Endodermal cell (in vitro differentiated cells): ENCODE measurements at regions not wholly inside any gene's neighbourhood (a gene's known extent, or its start where the extent isn't known, plus 50 kb on each side); places are given as distances from the start of the nearest gene placed in this dataset.

Source experiments
- DNase-seq: peaks from one replicate; pipeline ENCODE4 v3.0.0-alpha.2; 2017
- H3K27ac ChIP-seq: 2 replicates; pipeline ENCODE4 v1.5.1; 2013; ENCODE audit warnings: mild to moderate bottlenecking, low read depth, low read length, moderate library complexity
- H3K27me3 ChIP-seq: 2 replicates; pipeline ENCODE4 v1.6.1; 2013; ENCODE audit warnings: mild to moderate bottlenecking, low read length, moderate library complexity; ENCODE audit not compliant: insufficient read depth, control insufficient read depth, poor library complexity, severe bottlenecking
- H3K36me3 ChIP-seq: 2 replicates; pipeline ENCODE4 v1.7.0; 2013; ENCODE audit warnings: mild to moderate bottlenecking, low read length, moderate library complexity; ENCODE audit not compliant: control insufficient read depth, insufficient read depth
- H3K4me1 ChIP-seq: one replicate; pipeline ENCODE4 v1.7.0; 2013; ENCODE audit warnings: low read length; ENCODE audit not compliant: control insufficient read depth, insufficient read depth
- H3K4me3 ChIP-seq: 2 replicates; pipeline ENCODE4 v1.5.1; 2013; ENCODE audit warnings: mild to moderate bottlenecking, low read length, moderate library complexity
- H3K9ac ChIP-seq: 2 replicates; pipeline ENCODE4 v1.6.1; 2013; ENCODE audit warnings: mild to moderate bottlenecking, low read length, moderate library complexity; ENCODE audit not compliant: poor library complexity, severe bottlenecking; ENCODE audit errors: extremely low read depth
- H3K9me3 ChIP-seq: 2 replicates; pipeline ENCODE4 v1.6.1; 2013; ENCODE audit warnings: mild to moderate bottlenecking, low read length, moderate library complexity; ENCODE audit not compliant: control insufficient read depth
- H3K27ac Mint-ChIP-seq: 2 replicates; pipeline ENCODE4 v1.8.0; 2020; ENCODE audit warnings: mixed read lengths
- H3K27me3 Mint-ChIP-seq: 2 replicates; pipeline ENCODE4 v1.8.0; 2021; ENCODE audit warnings: mild to moderate bottlenecking, mixed read lengths; ENCODE audit not compliant: insufficient read depth
- H3K36me3 Mint-ChIP-seq: 2 replicates; pipeline ENCODE4 v1.8.0; 2020; ENCODE audit warnings: low read depth, mixed read lengths
- H3K4me1 Mint-ChIP-seq: 2 replicates; pipeline ENCODE4 v1.8.0; 2020; ENCODE audit warnings: mixed read lengths
- H3K4me3 Mint-ChIP-seq: 2 replicates; pipeline ENCODE4 v1.8.0; 2020; ENCODE audit warnings: mild to moderate bottlenecking, moderate library complexity, mixed read lengths
- H3K9me3 Mint-ChIP-seq: 2 replicates; pipeline ENCODE4 v1.8.0; 2020; ENCODE audit warnings: mild to moderate bottlenecking, mixed read lengths
- WGBS, 2 experiments: methylation state at CpG; one replicate each; pipeline versions ENCODE4 v1.1.5 to v1.1.7; 2013; ENCODE audit warnings: missing lambda C conversion rate in 2 of 2, mixed read lengths in 1 of 2; ENCODE audit not compliant: insufficient coverage in 1 of 2, insufficient read length in 1 of 2; 5-methylcytosine and 5-hydroxymethylcytosine counted together
- TF ChIP-seq, protein P1 (sequence below): fragments of 200-600 bp; sonication (generic); conservative IDR thresholded peaks from 2 replicates; pipeline ENCODE4 v1.5.0; 2021; ENCODE audit warnings: antibody characterized with exemption, mild to moderate bottlenecking

DNA sequence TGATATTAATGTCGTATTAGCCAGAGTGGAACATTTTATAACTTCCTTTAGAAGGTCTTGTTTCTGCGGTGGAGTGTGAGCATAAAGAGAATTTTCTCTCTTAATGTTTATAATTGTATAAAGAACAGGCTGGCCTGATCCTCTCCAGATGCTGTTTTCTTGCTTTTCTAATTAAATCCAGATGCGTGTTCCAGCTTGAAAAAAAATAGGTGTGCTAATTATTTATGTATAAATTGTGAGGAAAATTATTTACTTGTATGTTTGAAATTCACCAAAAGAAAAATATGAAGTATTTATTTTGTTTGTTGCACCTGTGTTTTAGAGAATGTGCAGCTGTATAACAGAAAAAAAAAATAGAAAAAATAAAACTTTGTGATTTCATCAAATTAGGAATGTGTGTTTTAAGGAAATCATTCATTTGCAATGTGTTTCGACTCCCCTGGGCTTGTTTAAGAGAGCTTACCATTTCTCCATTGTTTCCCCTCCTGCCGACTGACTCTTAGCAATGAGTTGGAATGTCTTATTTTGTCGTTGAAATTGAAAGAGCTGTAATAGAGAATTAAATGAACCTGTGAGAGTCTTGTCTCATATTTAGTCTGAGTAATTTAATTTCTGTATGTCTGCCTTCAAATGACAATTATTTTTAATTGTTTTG, 220.1 kb upstream of the NXPH2 start:
- Histone ChIP-seq H3K9me3 (no peaks in the 10 kb centered on the region), H3K9ac (no peak overlapping the region), H3K4me1 (no peaks in the 10 kb centered on the region), H3K27ac (no peak overlapping the region), H3K27me3 (no peaks in the 10 kb centered on the region), H3K36me3 (no peaks in the 10 kb centered on the region), H3K4me3 (no peak overlapping the region)
- 81 to 82% methylated on average over 2 to 6 of the region's 6 CpGs for WGBS, 2 experiments
- TF ChIP-seq, protein P1, sequence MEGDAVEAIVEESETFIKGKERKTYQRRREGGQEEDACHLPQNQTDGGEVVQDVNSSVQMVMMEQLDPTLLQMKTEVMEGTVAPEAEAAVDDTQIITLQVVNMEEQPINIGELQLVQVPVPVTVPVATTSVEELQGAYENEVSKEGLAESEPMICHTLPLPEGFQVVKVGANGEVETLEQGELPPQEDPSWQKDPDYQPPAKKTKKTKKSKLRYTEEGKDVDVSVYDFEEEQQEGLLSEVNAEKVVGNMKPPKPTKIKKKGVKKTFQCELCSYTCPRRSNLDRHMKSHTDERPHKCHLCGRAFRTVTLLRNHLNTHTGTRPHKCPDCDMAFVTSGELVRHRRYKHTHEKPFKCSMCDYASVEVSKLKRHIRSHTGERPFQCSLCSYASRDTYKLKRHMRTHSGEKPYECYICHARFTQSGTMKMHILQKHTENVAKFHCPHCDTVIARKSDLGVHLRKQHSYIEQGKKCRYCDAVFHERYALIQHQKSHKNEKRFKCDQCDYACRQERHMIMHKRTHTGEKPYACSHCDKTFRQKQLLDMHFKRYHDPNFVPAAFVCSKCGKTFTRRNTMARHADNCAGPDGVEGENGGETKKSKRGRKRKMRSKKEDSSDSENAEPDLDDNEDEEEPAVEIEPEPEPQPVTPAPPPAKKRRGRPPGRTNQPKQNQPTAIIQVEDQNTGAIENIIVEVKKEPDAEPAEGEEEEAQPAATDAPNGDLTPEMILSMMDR, result no peak
- Mint-ChIP-seq H3K27ac (no peak overlapping the region), H3K27me3 (no peaks in the 10 kb centered on the region), H3K36me3 (no peaks in the 10 kb centered on the region), H3K4me3 (no peak overlapping the region), H3K9me3 (no peaks in the 10 kb centered on the region), H3K4me1 (no peaks in the 10 kb centered on the region)
- DNase-seq, result no peak

DNA sequence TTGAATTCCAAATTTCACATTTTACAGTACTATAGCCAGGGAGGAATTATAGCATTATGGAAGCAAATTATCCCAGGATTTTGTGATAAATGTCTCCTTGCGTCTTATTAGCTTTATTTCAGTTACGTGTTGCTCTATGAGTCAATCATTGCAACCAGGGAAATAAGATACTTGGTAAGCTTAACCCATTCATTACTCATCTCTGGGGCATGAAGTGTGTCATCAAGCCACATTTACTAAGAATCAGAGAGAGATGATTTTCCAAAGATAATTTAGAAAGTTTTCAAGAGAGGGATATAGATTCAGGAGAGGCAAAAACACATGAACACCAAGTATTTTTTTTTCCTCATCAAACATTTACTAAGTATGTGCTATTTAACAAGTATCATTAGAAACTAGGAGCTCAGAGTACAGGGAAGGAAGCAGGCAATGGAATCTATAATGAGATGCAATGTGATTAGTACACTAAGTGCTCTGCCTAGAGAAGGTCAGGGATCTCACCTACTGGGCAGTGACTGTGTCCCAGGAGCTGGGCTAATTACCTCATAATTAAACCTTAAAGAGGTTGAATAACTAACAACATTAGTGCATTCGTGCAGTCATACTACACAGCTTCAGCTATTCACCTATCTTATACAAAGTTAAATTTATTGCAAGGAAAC, 217.8 kb upstream of the NXPH2 start:
- H3K4me3 Mint-ChIP-seq, result no peak overlapping the region
- Histone ChIP-seq H3K4me3 (no peak overlapping the region), H3K9ac (no peak overlapping the region), H3K27ac (no peak overlapping the region), H3K9me3 (no peaks in the 10 kb centered on the region), H3K36me3 (no peaks in the 10 kb centered on the region), H3K4me1 (no peaks in the 10 kb centered on the region), H3K27me3 (no peaks in the 10 kb centered on the region)
- TF ChIP-seq, protein P1, result no peak
- WGBS, 2 experiments, result 97 to 100% methylated on average over 2 to 3 of the region's 3 CpGs
- no peak for DNase-seq
- no peak overlapping the region for H3K27ac Mint-ChIP-seq
- no peaks in the 10 kb centered on the region for H3K27me3 Mint-ChIP-seq
- no peaks in the 10 kb centered on the region for H3K36me3 Mint-ChIP-seq
- H3K4me1 Mint-ChIP-seq, result no peaks in the 10 kb centered on the region
- H3K9me3 Mint-ChIP-seq, result no peaks in the 10 kb centered on the region

DNA sequence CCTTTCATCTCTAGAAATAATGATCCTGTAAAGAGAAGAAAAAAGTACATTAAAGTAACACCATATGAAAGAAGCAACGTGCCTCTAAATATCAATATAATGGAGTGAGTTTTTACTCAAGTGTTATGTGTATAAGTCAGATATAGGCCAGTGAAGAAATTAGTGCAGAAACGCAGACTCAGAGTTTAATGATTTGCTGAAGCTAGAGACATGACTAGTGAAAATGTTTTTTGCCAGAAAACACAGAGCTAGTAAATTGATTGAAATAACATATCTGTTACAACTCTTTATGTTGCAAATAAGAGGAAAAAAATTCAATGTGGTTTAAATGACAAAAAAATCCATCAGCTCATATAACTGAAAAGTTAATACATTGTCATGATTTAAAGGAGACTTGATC, 217.2 kb upstream of the NXPH2 start:
- H3K27me3 ChIP-seq, result no peaks in the 10 kb centered on the region
- no peaks in the 10 kb centered on the region for H3K4me1 ChIP-seq
- no peaks in the 10 kb centered on the region for H3K4me1 Mint-ChIP-seq
- H3K9me3 ChIP-seq, result no peaks in the 10 kb centered on the region
- H3K9me3 Mint-ChIP-seq, result peaks cover under 1% of the 10 kb centered on the region
- no peak overlapping the region for H3K4me3 Mint-ChIP-seq
- H3K27ac ChIP-seq, result no peak overlapping the region
- H3K36me3 ChIP-seq, result no peaks in the 10 kb centered on the region
- TF ChIP-seq, protein P1, result no peak
- 96 to 100% methylated on average over 2 of the region's 2 CpGs for WGBS, 2 experiments
- H3K27ac Mint-ChIP-seq, result no peak overlapping the region
- no peaks in the 10 kb centered on the region for H3K36me3 Mint-ChIP-seq
- no peak overlapping the region for H3K9ac ChIP-seq
- H3K27me3 Mint-ChIP-seq, result no peaks in the 10 kb centered on the region
- no peak for DNase-seq
- H3K4me3 ChIP-seq, result no peak overlapping the region
